ENCODE measurements at regions not wholly inside any gene's neighbourhood (a gene's known extent, or its start where the extent isn't known, plus 50 kb on each side); places are given as distances from the start of the nearest gene placed in this dataset.
A peak's percentile ranks its signal among the peaks of the same experiment; 100 is the strongest.

DNA sequence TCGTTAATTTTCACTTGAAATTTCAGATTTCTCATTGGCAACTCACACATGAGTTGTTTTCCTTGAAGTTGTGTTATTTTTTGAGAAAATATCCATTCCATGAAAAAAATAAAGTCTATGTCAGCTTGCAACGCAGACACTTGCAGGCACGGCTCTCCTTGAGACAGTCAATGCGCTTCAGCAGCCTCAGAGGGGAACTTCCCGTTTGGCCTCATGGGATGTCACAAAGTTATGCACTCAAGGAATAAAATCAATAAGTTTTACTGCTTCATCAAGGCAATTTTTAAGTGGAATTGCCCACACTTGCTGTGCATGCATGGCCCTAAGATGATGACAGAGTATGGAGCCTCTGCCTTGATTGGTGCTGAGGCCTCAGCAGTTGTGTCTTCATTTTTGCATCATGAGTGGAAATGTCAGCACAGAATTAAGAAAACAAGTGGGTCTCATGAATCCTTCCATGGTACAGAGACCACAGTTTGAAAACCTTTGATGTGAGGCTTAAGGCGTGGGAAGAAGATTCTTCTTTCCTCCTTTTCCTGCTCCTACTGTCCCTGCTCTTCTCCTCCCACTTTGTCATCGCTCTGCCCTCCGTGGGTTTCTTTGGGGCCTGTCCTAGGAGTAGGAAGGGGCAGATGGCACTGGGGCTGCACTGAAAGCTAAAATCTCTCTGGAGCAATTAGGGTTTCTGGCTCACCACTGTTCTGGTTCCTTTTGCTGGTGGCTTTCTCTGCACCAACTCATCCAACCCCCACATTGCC is 509.0 kb upstream of the B3GAT1 start:
- Histone ChIP-seq H3K4me3 (no peak overlapping the region), H3K4me1 (no peaks in the 10 kb centered on the region), H3K27ac (no peak overlapping the region), H3K9me3 (no peaks in the 10 kb centered on the region), H3K27me3 (no peaks in the 10 kb centered on the region), H3K36me3 (no peaks in the 10 kb centered on the region)
- ATAC-seq (no peak), DNase-seq (peak; percentile 4)
- TF ChIP-seq CTCF (IDR thresholded peaks at IDR 0.05), result no peak
- intact Hi-C loops (cut with DNase I), result no loop called here

GRCh38 chr11:134916421-134917213 is 504.6 kb upstream of the B3GAT1 start:
- ATAC-seq (no peak), DNase-seq (no peak)
- intact Hi-C loops (cut with DNase I), result no loop called here
- H3K4me1 ChIP-seq, result no peaks in the 10 kb centered on the region
- no peaks in the 10 kb centered on the region for H3K36me3 ChIP-seq
- H3K27ac ChIP-seq, result no peak overlapping the region
- H3K4me3 ChIP-seq, result no peak overlapping the region
- no peak for TF ChIP-seq CTCF (IDR thresholded peaks at IDR 0.05)
- no peaks in the 10 kb centered on the region for H3K9me3 ChIP-seq
- no peaks in the 10 kb centered on the region for H3K27me3 ChIP-seq

- intact Hi-C loops (cut with DNase I), result no loop called here
- no peak overlapping the region for H3K27ac ChIP-seq
- no peaks in the 10 kb centered on the region for H3K27me3 ChIP-seq
- no peaks in the 10 kb centered on the region for H3K4me1 ChIP-seq
- DNase-seq, result no peak
- H3K36me3 ChIP-seq, result no peaks in the 10 kb centered on the region
- ATAC-seq, result no peak
- no peak for TF ChIP-seq CTCF (IDR thresholded peaks at IDR 0.05)
- H3K9me3 ChIP-seq, result no peaks in the 10 kb centered on the region
- no peak overlapping the region for H3K4me3 ChIP-seq
These were observed 503.8 kb upstream of the B3GAT1 start for GRCh38 chr11:134915881-134916280.

DNA sequence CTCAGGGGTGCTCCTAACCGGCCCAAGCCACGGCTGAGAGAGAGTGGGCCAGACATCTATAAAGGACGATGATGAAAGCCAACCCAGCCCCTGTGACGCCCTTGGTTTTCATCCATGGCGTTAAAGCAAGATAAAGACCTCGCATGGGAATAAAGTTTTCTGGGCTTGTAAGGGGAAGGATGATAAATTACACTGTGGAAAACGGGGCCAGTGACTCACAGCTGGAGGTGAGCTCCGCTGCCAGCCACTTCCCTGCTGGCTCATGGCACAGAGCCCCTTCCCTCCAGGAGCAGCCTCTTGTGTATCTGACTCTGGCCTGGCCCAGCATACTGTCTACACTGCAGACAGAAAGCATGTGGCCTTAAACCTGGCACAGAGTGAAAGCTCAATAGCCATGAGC is 503.2 kb upstream of the B3GAT1 start:
- H3K36me3 ChIP-seq, result no peaks in the 10 kb centered on the region
- no peaks in the 10 kb centered on the region for H3K27me3 ChIP-seq
- DNase-seq (no peak), ATAC-seq (no peak)
- H3K27ac ChIP-seq, result no peak overlapping the region
- no peak overlapping the region for H3K4me3 ChIP-seq
- H3K9me3 ChIP-seq, result no peaks in the 10 kb centered on the region
- no peaks in the 10 kb centered on the region for H3K4me1 ChIP-seq
- intact Hi-C loops (cut with DNase I), result no loop called here
- TF ChIP-seq CTCF (IDR thresholded peaks at IDR 0.05), result no peak

GRCh38 chr11:134913999-134914590 is 502.1 kb upstream of the B3GAT1 start:
- ATAC-seq (no peak), DNase-seq (no peak)
- no peaks in the 10 kb centered on the region for H3K9me3 ChIP-seq
- H3K4me3 ChIP-seq, result no peak overlapping the region
- intact Hi-C loops (cut with DNase I), result no loop called here
- no peaks in the 10 kb centered on the region for H3K27me3 ChIP-seq
- no peak for TF ChIP-seq CTCF (IDR thresholded peaks at IDR 0.05)
- no peaks in the 10 kb centered on the region for H3K36me3 ChIP-seq
- H3K27ac ChIP-seq, result no peak overlapping the region
- no peaks in the 10 kb centered on the region for H3K4me1 ChIP-seq

All from upper lobe of right lung (tissue), 1 donor.